H7 (cell line): ENCODE measurements at regions not wholly inside any gene's neighbourhood (a gene's known extent, or its start where the extent isn't known, plus 50 kb on each side); places are given as distances from the start of the nearest gene placed in this dataset.

ENCODE experiments used
- DNase-seq: peaks from one replicate; pipeline ENCODE4 v3.0.0; 2012
- H3K27me3 ChIP-seq: 2 replicates; pipeline ENCODE4 v1.6.0; 2011; ENCODE audit warnings: mild to moderate bottlenecking, low read length; ENCODE audit not compliant: control insufficient read depth, insufficient read depth
- H3K36me3 ChIP-seq: replicated peaks from 2 replicates; pipeline ENCODE4 v1.5.1; 2011; ENCODE audit warnings: low read length; ENCODE audit not compliant: control insufficient read depth, insufficient read depth
- H3K4me3 ChIP-seq: 2 replicates; pipeline ENCODE4 v1.5.1; 2011; ENCODE audit warnings: low read depth, mild to moderate bottlenecking, control low read depth, low read length, moderate library complexity; ENCODE audit not compliant: insufficient read depth

DNA sequence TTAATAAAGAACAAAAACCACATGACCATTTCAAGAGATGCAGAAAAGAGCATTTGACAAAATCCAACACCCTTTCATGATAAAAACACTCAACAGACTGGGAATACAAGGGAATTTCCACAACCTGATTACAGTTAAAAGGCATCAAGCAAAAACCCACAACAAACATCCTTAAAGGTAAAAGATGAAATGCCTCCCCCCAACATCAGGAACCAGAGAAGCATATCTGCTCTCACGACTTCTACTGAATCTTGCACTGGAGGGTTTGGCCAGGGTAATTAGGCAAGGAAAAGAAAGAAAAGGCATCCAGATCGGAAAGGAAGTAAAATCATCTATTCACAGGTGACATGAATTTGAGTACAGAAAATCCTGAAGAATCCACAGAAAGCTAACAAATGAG, 59.5 kb upstream of the SFMBT2 start:
- H3K4me3 ChIP-seq = no peak overlapping the region
- DNase-seq = no peak
- H3K36me3 ChIP-seq = no peaks in the 10 kb centered on the region

DNA sequence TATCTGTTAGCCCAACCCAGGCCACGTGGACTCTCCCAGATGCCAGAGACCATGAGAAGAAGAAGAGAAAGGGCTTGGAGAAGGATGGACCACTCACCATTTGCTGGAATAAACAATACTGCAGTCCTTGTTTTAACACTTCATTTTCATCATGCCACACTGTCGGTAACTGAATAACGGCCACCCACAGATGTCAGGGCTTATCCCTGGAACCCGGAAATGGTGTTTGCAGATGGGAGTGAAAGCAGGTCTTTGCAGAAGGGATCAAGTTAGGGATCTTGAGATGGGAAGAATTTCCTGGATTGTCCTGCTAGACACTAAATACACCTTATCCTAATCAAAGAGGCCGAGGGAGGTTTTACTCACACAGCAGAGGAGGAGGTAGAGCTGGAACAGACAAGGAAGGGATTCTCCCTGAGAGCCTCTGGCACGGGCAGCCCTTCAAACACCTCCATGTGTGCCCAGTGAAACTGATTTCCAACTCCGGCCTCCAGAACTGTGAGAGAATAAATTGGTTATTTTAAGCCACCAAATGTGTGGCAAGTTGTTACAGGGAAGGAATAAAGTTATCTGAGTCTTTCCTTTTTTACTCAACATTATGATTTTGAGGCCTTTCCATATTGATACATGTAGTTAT, 56.3 kb upstream of the SFMBT2 start:
- no peak for DNase-seq
- Histone ChIP-seq H3K36me3 (no peaks in the 10 kb centered on the region), H3K4me3 (no peak overlapping the region), H3K27me3 (no peaks in the 10 kb centered on the region)

More for the DNA sequence above, 59.5 kb upstream of the SFMBT2 start:
- H3K27me3 ChIP-seq = no peaks in the 10 kb centered on the region

DNA sequence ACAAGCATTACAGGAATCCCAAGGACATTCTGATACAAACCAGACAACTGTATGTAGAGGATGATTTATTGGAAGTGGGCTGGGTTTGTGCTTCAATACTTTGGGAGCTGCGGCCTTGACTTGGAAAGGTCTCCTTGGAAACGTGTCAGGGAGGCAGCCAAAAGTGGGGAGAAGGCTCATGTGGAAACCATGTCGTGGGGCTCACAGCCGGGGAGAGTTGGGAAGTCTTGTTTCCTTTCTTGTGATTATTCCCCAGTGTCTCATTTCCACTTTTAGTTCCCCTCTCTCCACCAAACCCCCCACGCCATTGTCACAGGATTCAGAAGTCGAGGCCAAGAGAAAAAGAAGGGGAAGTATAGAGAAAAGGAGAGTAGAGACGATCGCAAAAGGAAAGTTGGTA, 53.9 kb upstream of the SFMBT2 start:
- Histone ChIP-seq H3K36me3 (no peaks in the 10 kb centered on the region), H3K27me3 (no peaks in the 10 kb centered on the region)

More for the DNA sequence above, 53.9 kb upstream of the SFMBT2 start:
- DNase-seq = no peak
- no peak overlapping the region for H3K4me3 ChIP-seq
